Transverse colon (tissue), 4 donors: ENCODE measurements at regions not wholly inside any gene's neighbourhood (a gene's known extent, or its start where the extent isn't known, plus 50 kb on each side); places are given as distances from the start of the nearest gene placed in this dataset.

ENCODE experiments used
- CTCF ChIP-seq, 5 experiments: fragments of 200-600 bp in 3 of 5; fragments of 450-650 bp in 2 of 5; sonication (generic) in 3 of 5; IDR thresholded peaks; 1 replicate in 2 of 5; 2 replicates in 3 of 5; pipeline ENCODE4 v1.5.1; 2016 to 2017; ENCODE audit warnings: antibody characterized with exemption in 5 of 5, inconsistent platforms in 3 of 5, mild to moderate bottlenecking in 2 of 5, moderate library complexity in 1 of 5
- POLR2AphosphoS5 ChIP-seq, 3 donors: sonication (generic); formaldehyde crosslinking; IDR thresholded peaks; one replicate each; pipeline ENCODE4 v1.6.1; 2016; ENCODE audit warnings: antibody characterized with exemption in 3 of 3

GRCh38 chr2:177093371-177093770, 119.2 kb upstream of the HNRNPA3 start:
- TF ChIP-seq CTCF (IDR thresholded peaks at IDR 0.05) (no peak), POLR2AphosphoS5 (IDR thresholded peaks at IDR 0.05) (no peak)
